Right lobe of liver (tissue), 6 donors: ENCODE measurements at regions not wholly inside any gene's neighbourhood (a gene's known extent, or its start where the extent isn't known, plus 50 kb on each side); places are given as distances from the start of the nearest gene placed in this dataset.

Experiments used
- ATAC-seq, 4 donors: fragments of 200-7000 bp; cut with Tn5 transposase; one replicate each; pipeline ENCODE4 v1.9.1; 2020; ENCODE audit warnings: mild to moderate bottlenecking in 4 of 4, moderate library complexity in 4 of 4
- DNase-seq, 3 donors: peaks; one replicate each; pipeline ENCODE4 v3.0.0-alpha.2; 2020
- H3K27ac ChIP-seq, 3 donors: fragments of 200-600 bp; one replicate each; pipeline ENCODE4 v1.8.0; 2022
- H3K27me3 ChIP-seq, 2 donors: fragments of 200-600 bp; one replicate each; pipeline ENCODE4 v1.8.0; 2022
- H3K36me3 ChIP-seq, 4 donors: fragments of 200-600 bp; sonication (generic) in 1 of 4; one replicate each; pipeline versions ENCODE4 v1.5.1 to v1.8.0; 2017 to 2022; ENCODE audit warnings: control low read depth in 1 of 4
- H3K4me1 ChIP-seq, 4 donors: fragments of 200-600 bp; sonication (generic) in 1 of 4; one replicate each; pipeline versions ENCODE4 v1.5.1 to v1.8.0; 2017 to 2022; ENCODE audit warnings: control low read depth in 1 of 4
- H3K4me3 ChIP-seq, 3 donors: fragments of 200-600 bp; one replicate each; pipeline ENCODE4 v1.8.0; 2022
- H3K9me3 ChIP-seq, 4 donors: fragments of 200-600 bp; sonication (generic) in 1 of 4; one replicate each; pipeline versions ENCODE4 v1.5.1 to v1.8.0; 2017 to 2022; ENCODE audit warnings: control low read depth in 1 of 4
- CTCF ChIP-seq, 4 donors: fragments of 200-600 bp in 3 of 4; fragments of 450-650 bp in 1 of 4; IDR thresholded peaks; one replicate each; pipeline versions ENCODE4 v1.5.1 to v1.8.0; 2016 to 2022; ENCODE audit warnings: antibody characterized with exemption in 4 of 4, mild to moderate bottlenecking in 2 of 4
- POLR2A ChIP-seq: fragments of 450-650 bp; IDR thresholded peaks from one replicate; pipeline ENCODE4 v1.6.1; 2017; ENCODE audit warnings: antibody characterized with exemption, mild to moderate bottlenecking
- WGBS: methylation state at CpG from one replicate; pipeline ENCODE4 v1.1.6; 2018; ENCODE audit warnings: low coverage, low lambda C conversion rate; ENCODE audit not compliant: insufficient coverage; ENCODE audit errors: missing lambda C conversion rate; 5-methylcytosine and 5-hydroxymethylcytosine counted together
- intact Hi-C, 2 donors: fragments of 100-400 bp; cut with DNase I; formaldehyde crosslinking; loops; one replicate each; pipeline versions ENCODE4 v1.11.2 to v1.14.1; 2022
- donor health status: DM: no; HTN: yes; CAD: no.
- donor health status: DM: no; HTN: no; CAD: no.
- donor health status: DM: no; HTN: no; CAD: no.
- donor health status: DM: no; HTN: yes; CAD: no.
- donor health status: DM: no; HTN: yes; CAD: no.

GRCh38 chr12:13282861-13283260 lies 86.3 kb downstream of the EMP1 start:
- intact Hi-C loops, result no loop called here

GRCh38 chr12:13278249-13278787 lies 81.8 kb downstream of the EMP1 start:
- DNase-seq (peak; percentile 69 to 76 (median 72)), ATAC-seq (peak; percentile 94 to 98 (median 97))
- no peaks in the 10 kb centered on the region for H3K9me3 ChIP-seq
- H3K27me3 ChIP-seq, result no peaks in the 10 kb centered on the region
- 2% methylated on average over 21 of the region's 32 CpGs for WGBS
- peaks cover 0 to 6% (median 0%) of the 10 kb centered on the region in 4 donors for H3K4me1 ChIP-seq
- H3K27ac ChIP-seq, result no peak overlapping the region
- H3K36me3 ChIP-seq, result no peaks in the 10 kb centered on the region
- intact Hi-C loops, result loop anchor here (10.0 kb wide), 2 partner anchors 256 to 386 kb away; no protein-coding TSS in a partner anchor
- no peak overlapping the region for H3K4me3 ChIP-seq
- peak; percentile 78 to 99 (median 94) for TF ChIP-seq CTCF (IDR thresholded peaks at IDR 0.05)
- TF ChIP-seq POLR2A, result no peak

More at GRCh38 chr12:13282861-13283260, 86.3 kb downstream of the EMP1 start:
- Histone ChIP-seq H3K27me3 (no peaks in the 10 kb centered on the region), H3K36me3 (no peaks in the 10 kb centered on the region), H3K27ac (no peak overlapping the region), H3K4me3 (no peak overlapping the region), H3K9me3 (no peaks in the 10 kb centered on the region), H3K4me1 (peaks cover 0 to 6% (median 0%) of the 10 kb centered on the region in 4 donors)
- DNase-seq (no peak), ATAC-seq (no peak)
- TF ChIP-seq POLR2A (no peak), CTCF (IDR thresholded peaks at IDR 0.05) (no peak)
- 47% methylated on average over 2 of the region's 2 CpGs for WGBS

GRCh38 chr12:13277293-13277692 lies 80.8 kb downstream of the EMP1 start:
- H3K9me3 ChIP-seq, result no peaks in the 10 kb centered on the region
- H3K27ac ChIP-seq, result no peak overlapping the region
- intact Hi-C loops, result loop anchor here (10.0 kb wide), 2 partner anchors 258 to 388 kb away; no protein-coding TSS in a partner anchor
- peaks cover 0 to 6% (median 0%) of the 10 kb centered on the region in 4 donors for H3K4me1 ChIP-seq
- H3K27me3 ChIP-seq, result no peaks in the 10 kb centered on the region
- ATAC-seq, result no peak
- TF ChIP-seq POLR2A (no peak), CTCF (IDR thresholded peaks at IDR 0.05) (no peak)
- DNase-seq, result no peak
- no peaks in the 10 kb centered on the region for H3K36me3 ChIP-seq
- WGBS, result 76% methylated on average over 3 of the region's 4 CpGs
- no peak overlapping the region for H3K4me3 ChIP-seq

GRCh38 chr12:13275241-13276085 lies 78.9 kb downstream of the EMP1 start:
- Histone ChIP-seq H3K4me3 (no peak overlapping the region), H3K4me1 (peaks cover 0 to 6% (median 0%) of the 10 kb centered on the region in 4 donors), H3K36me3 (no peaks in the 10 kb centered on the region), H3K27me3 (no peaks in the 10 kb centered on the region), H3K9me3 (no peaks in the 10 kb centered on the region), H3K27ac (no peak overlapping the region)
- no peak for ATAC-seq
- DNase-seq, result no peak
- TF ChIP-seq CTCF (IDR thresholded peaks at IDR 0.05) (no peak), POLR2A (no peak)
- intact Hi-C loops, result loop anchor here (10.0 kb wide), 2 partner anchors 259 to 389 kb away; no protein-coding TSS in a partner anchor
- WGBS, result 49% methylated on average over 10 of the region's 10 CpGs
